GM23248 (cell line): ENCODE measurements at regions not wholly inside any gene's neighbourhood (a gene's known extent, or its start where the extent isn't known, plus 50 kb on each side); places are given as distances from the start of the nearest gene placed in this dataset.
"Not testable (repeated sequence)": the region's sequence is repeated elsewhere in the genome, so short reads cannot be mapped to it uniquely, and the experiment has no call there.

Experiments used
- DNase-seq: peaks from one replicate; pipeline ENCODE4 v3.0.0-alpha.2; 2015
- H2AFZ ChIP-seq: fragments of 200-600 bp; sonication (generic); 2 replicates; pipeline ENCODE4 v1.6.1; 2016; ENCODE audit warnings: antibody characterized with exemption
- H3F3A ChIP-seq: fragments of 200-600 bp; sonication (generic); 2 replicates; pipeline ENCODE4 v1.6.1; 2016; ENCODE audit warnings: mild to moderate bottlenecking, antibody characterized with exemption, mixed run types; ENCODE audit not compliant: insufficient read depth
- H3K27ac ChIP-seq: fragments of 200-600 bp; sonication (generic); 2 replicates; pipeline ENCODE4 v1.5.1; 2016; ENCODE audit warnings: mild to moderate bottlenecking
- H3K27me3 ChIP-seq: fragments of 200-600 bp; sonication (generic); replicated peaks from 2 replicates; pipeline ENCODE4 v1.6.1; 2016; ENCODE audit warnings: mild to moderate bottlenecking; ENCODE audit not compliant: insufficient read depth
- H3K36me3 ChIP-seq: fragments of 200-600 bp; sonication (generic); 2 replicates; pipeline ENCODE4 v1.6.1; 2016; ENCODE audit warnings: low read depth, mild to moderate bottlenecking
- H3K4me1 ChIP-seq: fragments of 200-600 bp; sonication (generic); 2 replicates; pipeline ENCODE4 v1.6.1; 2016; ENCODE audit warnings: mild to moderate bottlenecking; ENCODE audit not compliant: insufficient read depth
- H3K4me2 ChIP-seq: fragments of 200-600 bp; sonication (generic); one replicate; pipeline ENCODE4 v1.6.1; 2016; ENCODE audit warnings: mild to moderate bottlenecking; ENCODE audit not compliant: unreplicated experiment
- H3K4me3 ChIP-seq: fragments of 200-600 bp; sonication (generic); 2 replicates; pipeline ENCODE4 v1.5.1; 2016; ENCODE audit warnings: mild to moderate bottlenecking
- H3K79me2 ChIP-seq: fragments of 200-600 bp; sonication (generic); 2 replicates; pipeline ENCODE4 v1.6.1; 2016; ENCODE audit warnings: mild to moderate bottlenecking; ENCODE audit not compliant: insufficient read depth
- H3K9ac ChIP-seq: fragments of 200-600 bp; sonication (generic); 2 replicates; pipeline ENCODE4 v1.6.1; 2016; ENCODE audit warnings: mild to moderate bottlenecking
- H3K9me2 ChIP-seq: fragments of 200-600 bp; sonication (generic); 2 replicates; pipeline ENCODE4 v1.6.1; 2016; ENCODE audit warnings: mixed run types, mild to moderate bottlenecking, moderate library complexity; ENCODE audit not compliant: insufficient read depth
- H3K9me3 ChIP-seq: fragments of 200-600 bp; sonication (generic); one replicate; pipeline ENCODE4 v1.6.1; 2017; ENCODE audit warnings: low read depth
- H4K20me1 ChIP-seq: fragments of 200-600 bp; sonication (generic); 2 replicates; pipeline ENCODE4 v1.6.0; 2016; ENCODE audit not compliant: insufficient read depth
- WGBS, 2 experiments: methylation state at CpG; one replicate each; pipeline ENCODE4 v1.1.6; 2015 to 2017; ENCODE audit warnings: low lambda C conversion rate in 2 of 2, low coverage in 1 of 2; ENCODE audit errors: missing lambda C conversion rate in 2 of 2; 5-methylcytosine and 5-hydroxymethylcytosine counted together
- in situ Hi-C: fragments of 300-500 bp; cut with MboI; formaldehyde crosslinking; loops from 2 replicates; pipeline ENCODE4 v1.15.0; 2020

- H3K9me3 ChIP-seq, H3K4me3 ChIP-seq, H3K4me1 ChIP-seq, H3F3A ChIP-seq, H3K27me3 ChIP-seq, H4K20me1 ChIP-seq, H3K27ac ChIP-seq, H3K9me2 ChIP-seq, H3K9ac ChIP-seq, H2AFZ ChIP-seq, DNase-seq, H3K79me2 ChIP-seq, in situ Hi-C loops, H3K36me3 ChIP-seq, H3K4me2 ChIP-seq: not testable (repeated sequence)
- 74 to 75% methylated on average over 3 of the region's 3 CpGs for WGBS, 2 experiments
Measured at GRCh38 chr5:34193804-34194203, 150.8 kb upstream of the C1QTNF3 start.

GRCh38 chr5:34196091-34196490 lies 153.1 kb upstream of the C1QTNF3 start:
- H3K4me1 ChIP-seq, H3K79me2 ChIP-seq, H3K4me3 ChIP-seq, H3K9me3 ChIP-seq, H3K27me3 ChIP-seq, H3K27ac ChIP-seq, H3K4me2 ChIP-seq, H3K36me3 ChIP-seq, H3K9ac ChIP-seq, DNase-seq, H3F3A ChIP-seq, H2AFZ ChIP-seq, H3K9me2 ChIP-seq, H4K20me1 ChIP-seq, in situ Hi-C loops: not testable (repeated sequence)
- 95 to 96% methylated on average over 7 of the region's 7 CpGs for WGBS, 2 experiments

- H3K4me1 ChIP-seq, H2AFZ ChIP-seq, H3K27me3 ChIP-seq, in situ Hi-C loops, H3K9me2 ChIP-seq, H3K4me2 ChIP-seq, H3K9me3 ChIP-seq, H3K4me3 ChIP-seq, H3K79me2 ChIP-seq, H3K9ac ChIP-seq, H3F3A ChIP-seq, H3K27ac ChIP-seq, DNase-seq, H3K36me3 ChIP-seq, H4K20me1 ChIP-seq: not testable (repeated sequence)
- 100% methylated on average over 1 of the region's 1 CpG for WGBS, 2 experiments
Measured at GRCh38 chr5:34205347-34205746, 162.3 kb upstream of the C1QTNF3 start.

- H3K4me3 ChIP-seq, H3K4me1 ChIP-seq, H3K9me3 ChIP-seq, H3K9me2 ChIP-seq, H3F3A ChIP-seq, H3K79me2 ChIP-seq, H3K4me2 ChIP-seq, H3K27me3 ChIP-seq, H3K27ac ChIP-seq, H2AFZ ChIP-seq, H3K36me3 ChIP-seq, H4K20me1 ChIP-seq, in situ Hi-C loops, H3K9ac ChIP-seq: not testable (repeated sequence)
- DNase-seq, result peak; percentile 53
- 81 to 86% methylated on average over 1 of the region's 1 CpG for WGBS, 2 experiments
Measured at GRCh38 chr5:34217386-34217785, 174.4 kb upstream of the C1QTNF3 start.

GRCh38 chr5:34221329-34222073 lies 178.5 kb upstream of the C1QTNF3 start:
- H3K36me3 ChIP-seq, H2AFZ ChIP-seq, H4K20me1 ChIP-seq, H3K27me3 ChIP-seq, H3K9ac ChIP-seq, DNase-seq, H3K4me1 ChIP-seq, H3F3A ChIP-seq, H3K27ac ChIP-seq, in situ Hi-C loops, H3K9me2 ChIP-seq, H3K79me2 ChIP-seq, H3K4me3 ChIP-seq, H3K9me3 ChIP-seq, H3K4me2 ChIP-seq: not testable (repeated sequence)
- WGBS, 2 experiments, result 55 to 62% methylated on average over 3 of the region's 3 CpGs

GRCh38 chr5:34223158-34223557 lies 180.1 kb upstream of the C1QTNF3 start:
- H3F3A ChIP-seq, H3K4me3 ChIP-seq, H2AFZ ChIP-seq, H3K27me3 ChIP-seq, H3K9ac ChIP-seq, H3K9me2 ChIP-seq, in situ Hi-C loops, H3K27ac ChIP-seq, H3K79me2 ChIP-seq, H3K4me2 ChIP-seq, H3K9me3 ChIP-seq, DNase-seq, H4K20me1 ChIP-seq, H3K4me1 ChIP-seq, H3K36me3 ChIP-seq: not testable (repeated sequence)
- 90 to 100% methylated on average over 1 of the region's 3 CpGs for WGBS, 2 experiments

- H2AFZ ChIP-seq, H3K9me2 ChIP-seq, DNase-seq, H3K27me3 ChIP-seq, H3K9me3 ChIP-seq, H3K27ac ChIP-seq, H4K20me1 ChIP-seq, H3K36me3 ChIP-seq, H3K4me1 ChIP-seq, in situ Hi-C loops, H3K9ac ChIP-seq, H3K79me2 ChIP-seq, H3K4me2 ChIP-seq, H3K4me3 ChIP-seq, H3F3A ChIP-seq: not testable (repeated sequence)
- WGBS, 2 experiments, result 96 to 97% methylated on average over 1 of the region's 1 CpG
Measured at GRCh38 chr5:34230402-34230801, 187.4 kb upstream of the C1QTNF3 start.

- H3K4me3 ChIP-seq, result peak overlapping the region; percentile 76
- H3F3A ChIP-seq, H3K4me1 ChIP-seq, H3K9me2 ChIP-seq, H3K9me3 ChIP-seq, H3K36me3 ChIP-seq, H4K20me1 ChIP-seq, H3K27me3 ChIP-seq, DNase-seq, in situ Hi-C loops: not testable (repeated sequence)
- peak overlapping the region; percentile 78 for H3K27ac ChIP-seq
- peak overlapping the region; percentile 77 for H3K9ac ChIP-seq
- peak overlapping the region; percentile 82 for H2AFZ ChIP-seq
- H3K79me2 ChIP-seq, result peaks cover 17% of the 10 kb centered on the region
- peak overlapping the region; percentile 88 for H3K4me2 ChIP-seq
Measured at GRCh38 chr5:34243802-34244201, 200.8 kb upstream of the C1QTNF3 start.
